Activated B cell treated with CpG ODN at 0.5 μM for 24 hours (primary cell): ENCODE measurements at regions not wholly inside any gene's neighbourhood (a gene's known extent, or its start where the extent isn't known, plus 50 kb on each side); places are given as distances from the start of the nearest gene placed in this dataset.

Source experiments
- ATAC-seq: fragments of 200-7000 bp; cut with Tn5 transposase; one replicate; pipeline ENCODE4 v1.10.0; 2021; ENCODE audit warnings: low read depth, mild to moderate bottlenecking, moderate library complexity
- CTCF ChIA-PET: fragments of 350-600 bp; sonication (Branson Sonifier 250); formaldehyde crosslinking; loops from one replicate; lab custom pipeline; 2021; ENCODE audit warnings: antibody characterized with exemption; lab: Charles Lee
- POLR2A ChIA-PET: fragments of 350-600 bp; sonication (Branson Sonifier 250); formaldehyde crosslinking; loops from one replicate; lab custom pipeline; 2021; ENCODE audit warnings: antibody characterized with exemption; lab: Charles Lee
- DNase-seq: peaks from one replicate; pipeline ENCODE4 v3.0.0; 2022
- H3K27ac Mint-ChIP-seq: one replicate; pipeline ENCODE4 v1.8.0; 2020; ENCODE audit warnings: mixed read lengths
- H3K27me3 Mint-ChIP-seq: one replicate; pipeline ENCODE4 v1.8.0; 2021; ENCODE audit warnings: mixed read lengths
- H3K36me3 Mint-ChIP-seq: one replicate; pipeline ENCODE4 v1.8.0; 2021; ENCODE audit warnings: low read depth, mixed read lengths
- H3K4me1 Mint-ChIP-seq: one replicate; pipeline ENCODE4 v1.8.0; 2021; ENCODE audit warnings: mixed read lengths
- H3K4me3 Mint-ChIP-seq: one replicate; pipeline ENCODE4 v1.8.0; 2020; ENCODE audit warnings: mild to moderate bottlenecking, mixed read lengths
- H3K9me3 Mint-ChIP-seq: one replicate; pipeline ENCODE4 v1.8.0; 2020; ENCODE audit warnings: mixed read lengths
- CTCF ChIP-seq: fragments of 200-600 bp; IDR thresholded peaks from one replicate; pipeline ENCODE4 v1.8.0; 2022; ENCODE audit warnings: antibody characterized with exemption, mild to moderate bottlenecking
- intact Hi-C: fragments of 100-400 bp; cut with micrococcal nuclease; formaldehyde crosslinking; loops from one replicate; pipeline ENCODE4 v1.15.1; 2024

GRCh38 chr18:26677957-26678356 lies 129.6 kb upstream of the KCTD1 start:
- Mint-ChIP-seq H3K4me3 (no peak overlapping the region), H3K4me1 (no peaks in the 10 kb centered on the region), H3K27me3 (peaks cover 1% of the 10 kb centered on the region), H3K36me3 (no peaks in the 10 kb centered on the region), H3K27ac (no peak overlapping the region), H3K9me3 (peaks cover 6% of the 10 kb centered on the region)
- no peak for TF ChIP-seq CTCF
- ChIA-PET CTCF (no interaction called here), POLR2A (no interaction called here)
- DNase-seq (no peak), ATAC-seq (no peak)
- intact Hi-C loops = no loop called here

DNA sequence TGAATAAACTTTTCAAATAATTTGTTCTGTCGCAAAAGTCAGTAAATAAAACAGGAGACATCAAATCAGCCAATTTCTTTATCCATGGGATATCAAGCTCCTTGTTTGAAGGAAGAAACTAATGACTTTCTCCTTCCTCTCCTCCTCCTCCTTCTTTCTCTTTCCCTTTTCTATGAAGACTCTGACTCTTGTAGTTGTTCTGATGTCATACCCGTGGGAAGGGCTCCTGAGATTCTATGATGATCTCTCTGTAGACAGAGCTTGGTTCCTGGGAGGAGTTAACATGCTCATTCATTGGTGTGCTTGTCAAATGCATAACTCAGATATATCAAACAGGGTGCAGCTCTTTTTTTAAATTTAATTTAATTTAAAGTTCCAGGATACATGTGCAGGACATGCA lies 118.7 kb upstream of the KCTD1 start:
- Mint-ChIP-seq H3K36me3 (no peaks in the 10 kb centered on the region), H3K4me3 (no peak overlapping the region), H3K27ac (no peak overlapping the region), H3K9me3 (no peaks in the 10 kb centered on the region), H3K4me1 (no peaks in the 10 kb centered on the region), H3K27me3 (peaks cover 17% of the 10 kb centered on the region)
- ATAC-seq (no peak), DNase-seq (no peak)
- CTCF ChIA-PET = no interaction called here
- TF ChIP-seq CTCF = no peak
- intact Hi-C loops = no loop called here
- POLR2A ChIA-PET = no interaction called here

- ATAC-seq (no peak), DNase-seq (no peak)
- Mint-ChIP-seq H3K9me3 (no peaks in the 10 kb centered on the region), H3K36me3 (no peaks in the 10 kb centered on the region), H3K4me1 (no peaks in the 10 kb centered on the region), H3K27ac (no peak overlapping the region), H3K27me3 (peaks cover 42% of the 10 kb centered on the region), H3K4me3 (no peak overlapping the region)
- no peak for TF ChIP-seq CTCF
- CTCF ChIA-PET = no interaction called here
- POLR2A ChIA-PET = no interaction called here
- intact Hi-C loops = no loop called here
Observed at GRCh38 chr18:26662996-26663395, 114.6 kb upstream of the KCTD1 start.

- no peak overlapping the region for H3K27ac Mint-ChIP-seq
- H3K27me3 Mint-ChIP-seq = peaks cover 58% of the 10 kb centered on the region
- intact Hi-C loops = no loop called here
- no peak for TF ChIP-seq CTCF
- CTCF ChIA-PET = no interaction called here
- H3K4me3 Mint-ChIP-seq = peak overlapping the region; percentile 80
- H3K9me3 Mint-ChIP-seq = no peaks in the 10 kb centered on the region
- POLR2A ChIA-PET = no interaction called here
- H3K4me1 Mint-ChIP-seq = peaks cover 14% of the 10 kb centered on the region
- no peak for DNase-seq
- ATAC-seq = no peak
- no peaks in the 10 kb centered on the region for H3K36me3 Mint-ChIP-seq
Observed at GRCh38 chr18:26657631-26658581, 109.6 kb upstream of the KCTD1 start.

- H3K4me3 Mint-ChIP-seq = peak overlapping the region; percentile 80
- ATAC-seq = no peak
- H3K9me3 Mint-ChIP-seq = no peaks in the 10 kb centered on the region
- no peak overlapping the region for H3K27ac Mint-ChIP-seq
- POLR2A ChIA-PET = no interaction called here
- H3K4me1 Mint-ChIP-seq = peaks cover 14% of the 10 kb centered on the region
- CTCF ChIA-PET = no interaction called here
- peaks cover 60% of the 10 kb centered on the region for H3K27me3 Mint-ChIP-seq
- TF ChIP-seq CTCF = no peak
- intact Hi-C loops = no loop called here
- H3K36me3 Mint-ChIP-seq = no peaks in the 10 kb centered on the region
- DNase-seq = no peak
Observed at GRCh38 chr18:26656944-26657536, 108.7 kb upstream of the KCTD1 start.
